ENCODE measurements at regions not wholly inside any gene's neighbourhood (a gene's known extent, or its start where the extent isn't known, plus 50 kb on each side); places are given as distances from the start of the nearest gene placed in this dataset.

DNA sequence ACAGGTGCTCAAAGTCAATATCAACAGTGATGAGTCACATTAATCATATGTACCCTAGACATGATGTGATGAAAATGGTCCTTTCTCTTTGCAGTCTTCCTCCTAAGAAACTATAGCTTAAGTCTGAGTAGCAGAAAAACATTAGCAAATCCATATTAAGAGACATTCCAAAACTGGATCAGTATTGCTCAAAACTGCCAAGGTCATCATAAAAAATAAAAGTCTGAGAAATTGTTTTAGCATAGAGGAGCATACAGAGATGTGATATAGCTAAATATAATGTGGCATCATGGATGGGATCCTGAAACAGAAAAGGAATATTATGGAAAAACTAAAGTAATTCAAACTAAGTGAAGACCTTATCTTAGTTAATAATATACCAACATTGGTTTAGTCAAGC, 1316.1 kb downstream of the SUCLG1 start:
- no peaks in the 10 kb centered on the region for H3K36me3 ChIP-seq
- TF ChIP-seq, protein P1, sequence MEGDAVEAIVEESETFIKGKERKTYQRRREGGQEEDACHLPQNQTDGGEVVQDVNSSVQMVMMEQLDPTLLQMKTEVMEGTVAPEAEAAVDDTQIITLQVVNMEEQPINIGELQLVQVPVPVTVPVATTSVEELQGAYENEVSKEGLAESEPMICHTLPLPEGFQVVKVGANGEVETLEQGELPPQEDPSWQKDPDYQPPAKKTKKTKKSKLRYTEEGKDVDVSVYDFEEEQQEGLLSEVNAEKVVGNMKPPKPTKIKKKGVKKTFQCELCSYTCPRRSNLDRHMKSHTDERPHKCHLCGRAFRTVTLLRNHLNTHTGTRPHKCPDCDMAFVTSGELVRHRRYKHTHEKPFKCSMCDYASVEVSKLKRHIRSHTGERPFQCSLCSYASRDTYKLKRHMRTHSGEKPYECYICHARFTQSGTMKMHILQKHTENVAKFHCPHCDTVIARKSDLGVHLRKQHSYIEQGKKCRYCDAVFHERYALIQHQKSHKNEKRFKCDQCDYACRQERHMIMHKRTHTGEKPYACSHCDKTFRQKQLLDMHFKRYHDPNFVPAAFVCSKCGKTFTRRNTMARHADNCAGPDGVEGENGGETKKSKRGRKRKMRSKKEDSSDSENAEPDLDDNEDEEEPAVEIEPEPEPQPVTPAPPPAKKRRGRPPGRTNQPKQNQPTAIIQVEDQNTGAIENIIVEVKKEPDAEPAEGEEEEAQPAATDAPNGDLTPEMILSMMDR (IDR thresholded peaks at IDR 0.05): no peak
- TF ChIP-seq POLR2A (IDR thresholded peaks at IDR 0.05) (no peak), POLR2AphosphoS5 (IDR thresholded peaks at IDR 0.05) (no peak), EP300 (IDR thresholded peaks at IDR 0.05) (no peak)
- no peaks in the 10 kb centered on the region for H3K27me3 ChIP-seq
- no peak overlapping the region for H3K27ac ChIP-seq
- DNase-seq (no peak), ATAC-seq (ENCODE audit: low FRiP score in 2 of 2) (no peak)
- no peak overlapping the region for H3K4me3 ChIP-seq
- no peaks in the 10 kb centered on the region for H3K4me1 ChIP-seq
- H3K9me3 ChIP-seq: no peaks in the 10 kb centered on the region

DNA sequence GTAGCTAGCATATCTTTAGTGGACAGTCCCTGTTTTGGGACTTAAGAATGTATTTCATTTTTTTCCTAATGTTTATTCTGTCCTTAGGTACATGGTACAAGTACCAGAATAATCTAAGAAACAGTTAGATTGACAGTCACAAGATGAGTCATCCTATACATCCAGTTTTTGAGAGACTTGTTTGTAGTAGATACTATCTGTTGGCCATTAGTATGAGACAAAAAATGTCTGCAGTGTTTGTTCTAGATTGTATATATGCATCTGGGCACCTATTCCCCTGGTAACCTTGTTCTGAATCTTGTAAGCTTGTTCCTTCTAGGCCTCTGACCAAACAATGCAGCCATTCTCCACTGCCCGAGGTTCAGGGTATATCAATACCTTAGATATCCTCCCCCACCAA, 1343.5 kb downstream of the SUCLG1 start:
- Histone ChIP-seq H3K27ac (no peak overlapping the region), H3K36me3 (no peaks in the 10 kb centered on the region), H3K9me3 (no peaks in the 10 kb centered on the region), H3K4me1 (no peaks in the 10 kb centered on the region), H3K27me3 (no peaks in the 10 kb centered on the region), H3K4me3 (no peak overlapping the region)
- no peak for DNase-seq
- ATAC-seq (ENCODE audit: low FRiP score in 2 of 2): no peak
- 86 to 96% methylated on average over 1 of the region's 1 CpG for WGBS, 2 donors
- TF ChIP-seq EP300 (IDR thresholded peaks at IDR 0.05): no peak
- no peak for TF ChIP-seq POLR2AphosphoS5 (IDR thresholded peaks at IDR 0.05)
- no peak for TF ChIP-seq POLR2A (IDR thresholded peaks at IDR 0.05)
- TF ChIP-seq, protein P1 (IDR thresholded peaks at IDR 0.05): no peak

DNA sequence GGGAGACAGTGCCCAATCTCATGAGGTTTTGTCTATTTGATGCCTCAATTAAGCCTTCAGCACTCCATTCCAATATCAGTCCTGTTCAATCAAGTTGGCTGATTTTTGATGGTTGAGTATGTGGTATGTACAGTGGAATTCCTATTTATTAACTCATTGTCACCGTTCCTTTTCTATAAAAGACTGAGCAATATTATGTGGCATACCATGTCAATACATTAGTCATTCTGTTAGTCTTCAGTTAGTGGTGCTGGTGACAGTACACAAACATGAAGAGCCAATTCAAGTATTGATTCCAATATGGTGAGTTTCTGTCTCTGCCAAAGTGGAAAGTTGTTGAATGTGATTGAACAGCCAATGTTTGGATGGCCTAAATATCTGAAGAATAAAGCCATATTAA, 1343.9 kb downstream of the SUCLG1 start:
- WGBS, 2 donors: 38 to 85% methylated on average over 1 of the region's 1 CpG
- no peaks in the 10 kb centered on the region for H3K27me3 ChIP-seq

DNA sequence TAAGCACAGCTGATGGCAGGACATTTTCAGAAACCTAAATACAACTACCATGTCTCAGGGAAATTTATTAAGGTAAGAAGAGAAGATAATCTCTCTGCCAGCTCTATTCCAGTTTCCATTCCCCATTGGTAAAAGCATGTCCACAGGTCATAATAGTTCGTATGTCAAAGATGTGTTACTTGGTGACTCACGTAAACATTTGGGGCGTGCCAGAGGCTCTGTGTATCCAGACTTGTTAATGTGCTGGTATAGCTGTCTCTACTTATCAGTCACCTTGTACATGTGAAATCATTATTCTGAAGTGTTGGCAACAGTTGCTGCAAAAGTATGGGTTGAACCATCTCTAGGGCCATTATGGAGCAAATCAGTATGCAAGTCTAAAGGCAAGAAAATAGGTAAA, 1345.1 kb downstream of the SUCLG1 start:
- no peaks in the 10 kb centered on the region for H3K27me3 ChIP-seq
- ATAC-seq (ENCODE audit: low FRiP score in 2 of 2): no peak
- H3K4me1 ChIP-seq: no peaks in the 10 kb centered on the region
- TF ChIP-seq POLR2A (IDR thresholded peaks at IDR 0.05): no peak
- TF ChIP-seq POLR2AphosphoS5 (IDR thresholded peaks at IDR 0.05): no peak
- no peak for TF ChIP-seq EP300 (IDR thresholded peaks at IDR 0.05)
- TF ChIP-seq, protein P1 (IDR thresholded peaks at IDR 0.05): no peak
- no peak overlapping the region for H3K27ac ChIP-seq
- H3K4me3 ChIP-seq: no peak overlapping the region
- whole genome bisulfite sequencing, 2 donors: 88 to 93% methylated on average over 3 of the region's 3 CpGs
- no peaks in the 10 kb centered on the region for H3K9me3 ChIP-seq
- no peaks in the 10 kb centered on the region for H3K36me3 ChIP-seq
- DNase-seq: no peak

More for the DNA sequence above, 1343.9 kb downstream of the SUCLG1 start:
- H3K4me3 ChIP-seq: no peak overlapping the region
- DNase-seq (no peak), ATAC-seq (ENCODE audit: low FRiP score in 2 of 2) (no peak)
- no peaks in the 10 kb centered on the region for H3K4me1 ChIP-seq
- no peaks in the 10 kb centered on the region for H3K9me3 ChIP-seq
- TF ChIP-seq POLR2A (IDR thresholded peaks at IDR 0.05): no peak
- TF ChIP-seq, protein P1 (IDR thresholded peaks at IDR 0.05): no peak
- no peak for TF ChIP-seq EP300 (IDR thresholded peaks at IDR 0.05)
- no peak for TF ChIP-seq POLR2AphosphoS5 (IDR thresholded peaks at IDR 0.05)
- no peaks in the 10 kb centered on the region for H3K36me3 ChIP-seq
- no peak overlapping the region for H3K27ac ChIP-seq

DNA sequence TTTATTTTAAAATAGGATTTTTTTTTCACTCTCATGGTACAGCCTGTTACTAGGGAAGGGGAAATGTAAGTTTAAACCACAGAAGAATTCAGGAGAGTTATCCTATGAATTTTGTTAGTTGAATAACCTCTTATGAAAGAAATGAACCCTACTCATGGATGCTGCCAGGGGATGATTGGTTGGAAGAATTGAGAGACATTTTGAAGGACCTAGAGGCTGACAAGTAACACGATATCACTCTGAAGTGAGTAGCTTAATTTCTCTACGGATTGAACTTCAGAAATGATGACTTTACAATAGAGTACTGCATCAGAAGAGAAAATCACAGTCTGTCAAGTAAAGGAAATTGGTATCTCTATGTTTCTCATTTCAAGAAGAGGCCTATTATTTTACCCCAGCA, 1346.2 kb downstream of the SUCLG1 start:
- Histone ChIP-seq H3K36me3 (no peaks in the 10 kb centered on the region), H3K27me3 (no peaks in the 10 kb centered on the region), H3K4me1 (no peaks in the 10 kb centered on the region), H3K4me3 (no peak overlapping the region), H3K27ac (no peak overlapping the region), H3K9me3 (no peaks in the 10 kb centered on the region)
- ATAC-seq (ENCODE audit: low FRiP score in 2 of 2): no peak
- TF ChIP-seq POLR2A (IDR thresholded peaks at IDR 0.05) (no peak), POLR2AphosphoS5 (IDR thresholded peaks at IDR 0.05) (no peak), EP300 (IDR thresholded peaks at IDR 0.05) (no peak)
- TF ChIP-seq, protein P1 (IDR thresholded peaks at IDR 0.05): no peak
- WGBS, 2 donors: 74 to 80% methylated on average over 2 of the region's 2 CpGs
- DNase-seq: no peak

Measured in upper lobe of left lung (tissue), 6 donors.